ENCODE measurements at regions not wholly inside any gene's neighbourhood (a gene's known extent, or its start where the extent isn't known, plus 50 kb on each side); places are given as distances from the start of the nearest gene placed in this dataset.
A peak's percentile ranks its signal among the peaks of the same experiment; 100 is the strongest.

DNA sequence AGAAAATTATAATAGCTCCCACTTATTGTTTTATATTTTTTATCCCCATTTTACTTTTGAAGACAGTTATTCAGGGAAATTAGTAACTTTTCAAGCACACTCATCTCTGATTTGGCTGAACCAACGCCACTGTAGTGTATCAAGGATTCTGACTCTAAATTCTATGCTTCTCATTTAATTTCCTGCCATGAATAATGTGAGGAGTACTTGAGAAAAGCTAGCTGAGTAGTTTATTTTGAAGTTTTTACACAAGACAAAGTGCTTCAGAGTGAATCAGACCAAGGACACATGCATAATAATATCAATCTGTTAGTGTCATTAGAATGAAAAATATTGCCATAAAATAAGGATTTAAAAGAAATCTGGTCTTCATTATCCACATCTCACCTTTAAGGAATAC lies 329.9 kb downstream of the SLITRK6 start:
- H3K4me3 ChIP-seq (ENCODE audit: low read length) = no peak overlapping the region
- no peak for DNase-seq (ENCODE audit: low read depth)
- no peak for TF ChIP-seq CTCF (conservative IDR thresholded peaks at IDR 0.05; ENCODE audit: low read depth, low read length)

DNA sequence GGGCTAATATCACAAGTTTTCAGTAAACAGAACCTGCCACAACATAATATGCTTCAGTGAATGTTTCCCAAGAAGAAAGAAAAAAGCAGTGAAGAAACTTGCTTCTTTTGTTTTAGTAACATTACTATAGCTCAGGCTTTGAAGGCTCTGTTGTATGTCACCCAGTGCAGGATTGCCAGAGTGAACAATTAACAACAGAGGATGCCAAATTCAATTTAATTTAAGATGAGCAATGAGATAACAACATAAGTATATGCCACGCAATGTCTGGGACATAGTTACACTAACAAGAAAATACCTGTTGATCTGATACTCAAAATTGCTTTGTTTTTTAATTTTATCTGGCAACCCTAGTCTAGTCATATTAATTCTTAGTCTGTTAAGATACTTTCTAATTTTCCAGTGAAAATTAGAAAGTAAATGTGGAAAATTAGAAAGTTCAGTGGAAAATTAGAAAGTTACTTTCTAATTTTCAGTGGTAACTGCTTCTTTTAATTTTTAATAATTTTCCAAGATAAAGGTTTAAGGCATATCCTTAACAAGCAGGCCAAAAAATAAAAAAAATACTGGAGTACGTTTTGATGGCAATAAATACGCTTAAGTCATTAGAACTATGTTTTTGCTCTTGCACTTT lies 336.3 kb downstream of the SLITRK6 start:
- no peak for TF ChIP-seq CTCF (conservative IDR thresholded peaks at IDR 0.05; ENCODE audit: low read depth, low read length)
- no peak for DNase-seq (ENCODE audit: low read depth)
- no peak overlapping the region for H3K4me3 ChIP-seq (ENCODE audit: low read length)

- peak; percentile 72 for DNase-seq (ENCODE audit: low read depth)
- no peak for TF ChIP-seq CTCF (conservative IDR thresholded peaks at IDR 0.05; ENCODE audit: low read depth, low read length)
- H3K4me3 ChIP-seq (ENCODE audit: low read length) = no peak overlapping the region
Measured at GRCh38 chr13:85461621-85462020, 337.6 kb downstream of the SLITRK6 start.

DNA sequence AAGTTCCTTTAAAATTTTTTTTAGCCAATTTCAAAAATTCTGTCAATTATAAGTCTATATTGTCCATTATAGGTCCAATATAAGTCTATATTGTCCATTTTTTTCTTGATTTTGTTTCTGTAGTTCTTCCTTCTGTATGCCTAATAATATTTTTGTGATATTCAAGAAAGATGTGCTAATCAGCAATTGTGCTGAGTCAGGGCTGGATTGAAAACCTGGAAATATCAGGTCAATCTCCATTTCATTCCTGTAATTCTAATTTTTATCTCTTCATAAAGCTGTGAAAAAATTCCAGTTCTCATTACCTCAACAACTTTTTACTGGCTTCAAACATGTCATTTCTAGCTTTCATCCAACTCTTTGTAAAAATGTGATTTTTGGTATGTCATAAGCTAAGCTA lies 353.7 kb downstream of the SLITRK6 start:
- no peak for TF ChIP-seq CTCF (conservative IDR thresholded peaks at IDR 0.05; ENCODE audit: low read depth, low read length)
- H3K4me3 ChIP-seq (ENCODE audit: low read length) = no peak overlapping the region
- no peak for DNase-seq (ENCODE audit: low read depth)

DNA sequence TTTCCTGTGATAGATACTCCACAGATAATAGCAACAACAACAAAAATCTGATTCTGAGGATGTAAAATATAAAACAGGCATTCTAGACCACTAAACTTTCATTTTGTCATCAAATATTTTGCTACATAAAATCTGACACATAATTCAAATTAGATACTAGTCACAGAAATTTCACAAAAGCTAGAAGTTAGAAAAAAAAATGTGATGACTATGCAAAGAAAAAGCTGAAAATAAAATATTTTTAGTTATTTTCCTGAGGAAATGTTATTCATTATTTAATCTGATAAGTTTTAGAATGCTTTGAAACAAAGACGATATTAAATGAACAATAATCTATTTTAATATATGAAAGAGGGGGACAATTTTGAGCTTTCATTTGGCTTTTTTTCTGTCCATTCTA lies 357.2 kb downstream of the SLITRK6 start:
- no peak for DNase-seq (ENCODE audit: low read depth)
- H3K4me3 ChIP-seq (ENCODE audit: low read length) = no peak overlapping the region
- TF ChIP-seq CTCF (conservative IDR thresholded peaks at IDR 0.05; ENCODE audit: low read depth, low read length) = no peak

GRCh38 chr13:85441364-85441763 lies 357.9 kb downstream of the SLITRK6 start:
- TF ChIP-seq CTCF (conservative IDR thresholded peaks at IDR 0.05; ENCODE audit: low read depth, low read length) = no peak
- DNase-seq (ENCODE audit: low read depth) = no peak
- no peak overlapping the region for H3K4me3 ChIP-seq (ENCODE audit: low read length)

DNA sequence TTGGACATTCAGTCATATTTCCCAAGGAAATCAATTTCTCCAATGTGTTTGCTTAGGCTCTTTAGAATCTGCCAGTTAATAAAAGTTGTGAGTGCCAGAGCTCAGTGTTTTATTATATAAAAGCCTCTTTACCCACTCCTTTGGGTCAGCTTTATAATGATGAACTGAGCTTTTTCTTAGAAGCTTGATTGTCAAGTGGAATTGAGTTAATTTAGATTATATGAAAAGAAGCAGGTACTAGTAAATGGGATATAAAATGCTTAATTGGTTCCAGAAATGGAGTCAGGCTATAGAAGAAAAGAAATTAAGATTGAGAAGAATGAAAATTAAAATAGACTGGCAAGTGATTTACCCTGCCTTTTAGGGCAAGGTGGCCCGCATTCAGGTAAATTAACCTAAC lies 363.2 kb downstream of the SLITRK6 start:
- no peak for DNase-seq (ENCODE audit: low read depth)
- no peak overlapping the region for H3K4me3 ChIP-seq (ENCODE audit: low read length)
- TF ChIP-seq CTCF (conservative IDR thresholded peaks at IDR 0.05; ENCODE audit: low read depth, low read length) = no peak

Measured in retinal pigment epithelial cell (primary cell).